ENCODE measurements at regions not wholly inside any gene's neighbourhood (a gene's known extent, or its start where the extent isn't known, plus 50 kb on each side); places are given as distances from the start of the nearest gene placed in this dataset.

GRCh38 chr5:74186356-74187315 lies 453.9 kb downstream of the ENC1 start (continued):
- TF ChIP-seq, protein P1, sequence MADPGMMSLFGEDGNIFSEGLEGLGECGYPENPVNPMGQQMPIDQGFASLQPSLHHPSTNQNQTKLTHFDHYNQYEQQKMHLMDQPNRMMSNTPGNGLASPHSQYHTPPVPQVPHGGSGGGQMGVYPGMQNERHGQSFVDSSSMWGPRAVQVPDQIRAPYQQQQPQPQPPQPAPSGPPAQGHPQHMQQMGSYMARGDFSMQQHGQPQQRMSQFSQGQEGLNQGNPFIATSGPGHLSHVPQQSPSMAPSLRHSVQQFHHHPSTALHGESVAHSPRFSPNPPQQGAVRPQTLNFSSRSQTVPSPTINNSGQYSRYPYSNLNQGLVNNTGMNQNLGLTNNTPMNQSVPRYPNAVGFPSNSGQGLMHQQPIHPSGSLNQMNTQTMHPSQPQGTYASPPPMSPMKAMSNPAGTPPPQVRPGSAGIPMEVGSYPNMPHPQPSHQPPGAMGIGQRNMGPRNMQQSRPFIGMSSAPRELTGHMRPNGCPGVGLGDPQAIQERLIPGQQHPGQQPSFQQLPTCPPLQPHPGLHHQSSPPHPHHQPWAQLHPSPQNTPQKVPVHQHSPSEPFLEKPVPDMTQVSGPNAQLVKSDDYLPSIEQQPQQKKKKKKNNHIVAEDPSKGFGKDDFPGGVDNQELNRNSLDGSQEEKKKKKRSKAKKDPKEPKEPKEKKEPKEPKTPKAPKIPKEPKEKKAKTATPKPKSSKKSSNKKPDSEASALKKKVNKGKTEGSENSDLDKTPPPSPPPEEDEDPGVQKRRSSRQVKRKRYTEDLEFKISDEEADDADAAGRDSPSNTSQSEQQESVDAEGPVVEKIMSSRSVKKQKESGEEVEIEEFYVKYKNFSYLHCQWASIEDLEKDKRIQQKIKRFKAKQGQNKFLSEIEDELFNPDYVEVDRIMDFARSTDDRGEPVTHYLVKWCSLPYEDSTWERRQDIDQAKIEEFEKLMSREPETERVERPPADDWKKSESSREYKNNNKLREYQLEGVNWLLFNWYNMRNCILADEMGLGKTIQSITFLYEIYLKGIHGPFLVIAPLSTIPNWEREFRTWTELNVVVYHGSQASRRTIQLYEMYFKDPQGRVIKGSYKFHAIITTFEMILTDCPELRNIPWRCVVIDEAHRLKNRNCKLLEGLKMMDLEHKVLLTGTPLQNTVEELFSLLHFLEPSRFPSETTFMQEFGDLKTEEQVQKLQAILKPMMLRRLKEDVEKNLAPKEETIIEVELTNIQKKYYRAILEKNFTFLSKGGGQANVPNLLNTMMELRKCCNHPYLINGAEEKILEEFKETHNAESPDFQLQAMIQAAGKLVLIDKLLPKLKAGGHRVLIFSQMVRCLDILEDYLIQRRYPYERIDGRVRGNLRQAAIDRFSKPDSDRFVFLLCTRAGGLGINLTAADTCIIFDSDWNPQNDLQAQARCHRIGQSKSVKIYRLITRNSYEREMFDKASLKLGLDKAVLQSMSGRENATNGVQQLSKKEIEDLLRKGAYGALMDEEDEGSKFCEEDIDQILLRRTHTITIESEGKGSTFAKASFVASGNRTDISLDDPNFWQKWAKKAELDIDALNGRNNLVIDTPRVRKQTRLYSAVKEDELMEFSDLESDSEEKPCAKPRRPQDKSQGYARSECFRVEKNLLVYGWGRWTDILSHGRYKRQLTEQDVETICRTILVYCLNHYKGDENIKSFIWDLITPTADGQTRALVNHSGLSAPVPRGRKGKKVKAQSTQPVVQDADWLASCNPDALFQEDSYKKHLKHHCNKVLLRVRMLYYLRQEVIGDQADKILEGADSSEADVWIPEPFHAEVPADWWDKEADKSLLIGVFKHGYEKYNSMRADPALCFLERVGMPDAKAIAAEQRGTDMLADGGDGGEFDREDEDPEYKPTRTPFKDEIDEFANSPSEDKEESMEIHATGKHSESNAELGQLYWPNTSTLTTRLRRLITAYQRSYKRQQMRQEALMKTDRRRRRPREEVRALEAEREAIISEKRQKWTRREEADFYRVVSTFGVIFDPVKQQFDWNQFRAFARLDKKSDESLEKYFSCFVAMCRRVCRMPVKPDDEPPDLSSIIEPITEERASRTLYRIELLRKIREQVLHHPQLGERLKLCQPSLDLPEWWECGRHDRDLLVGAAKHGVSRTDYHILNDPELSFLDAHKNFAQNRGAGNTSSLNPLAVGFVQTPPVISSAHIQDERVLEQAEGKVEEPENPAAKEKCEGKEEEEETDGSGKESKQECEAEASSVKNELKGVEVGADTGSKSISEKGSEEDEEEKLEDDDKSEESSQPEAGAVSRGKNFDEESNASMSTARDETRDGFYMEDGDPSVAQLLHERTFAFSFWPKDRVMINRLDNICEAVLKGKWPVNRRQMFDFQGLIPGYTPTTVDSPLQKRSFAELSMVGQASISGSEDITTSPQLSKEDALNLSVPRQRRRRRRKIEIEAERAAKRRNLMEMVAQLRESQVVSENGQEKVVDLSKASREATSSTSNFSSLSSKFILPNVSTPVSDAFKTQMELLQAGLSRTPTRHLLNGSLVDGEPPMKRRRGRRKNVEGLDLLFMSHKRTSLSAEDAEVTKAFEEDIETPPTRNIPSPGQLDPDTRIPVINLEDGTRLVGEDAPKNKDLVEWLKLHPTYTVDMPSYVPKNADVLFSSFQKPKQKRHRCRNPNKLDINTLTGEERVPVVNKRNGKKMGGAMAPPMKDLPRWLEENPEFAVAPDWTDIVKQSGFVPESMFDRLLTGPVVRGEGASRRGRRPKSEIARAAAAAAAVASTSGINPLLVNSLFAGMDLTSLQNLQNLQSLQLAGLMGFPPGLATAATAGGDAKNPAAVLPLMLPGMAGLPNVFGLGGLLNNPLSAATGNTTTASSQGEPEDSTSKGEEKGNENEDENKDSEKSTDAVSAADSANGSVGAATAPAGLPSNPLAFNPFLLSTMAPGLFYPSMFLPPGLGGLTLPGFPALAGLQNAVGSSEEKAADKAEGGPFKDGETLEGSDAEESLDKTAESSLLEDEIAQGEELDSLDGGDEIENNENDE (IDR thresholded peaks at IDR 0.05; ENCODE audit: insufficient replicate concordance, low read length) = no peak
- TF ChIP-seq RAD21 (IDR thresholded peaks at IDR 0.05 in 1 of 2, conservative IDR thresholded peaks at IDR 0.05 in 1 of 2; ENCODE audit: low read depth in 2 of 2, low read length in 2 of 2) = no peak
- no peak for TF ChIP-seq SP2 (IDR thresholded peaks at IDR 0.05; ENCODE audit: low read length)
- TF ChIP-seq USF2 (IDR thresholded peaks at IDR 0.05; ENCODE audit: low read length) = no peak
